LNCaP clone FGC (cell line): ENCODE measurements at regions not wholly inside any gene's neighbourhood (a gene's known extent, or its start where the extent isn't known, plus 50 kb on each side); places are given as distances from the start of the nearest gene placed in this dataset.
"Not testable (repeated sequence)": the region's sequence is repeated elsewhere in the genome, so short reads cannot be mapped to it uniquely, and the experiment has no call there.

Experiments
- DNase-seq: peaks from one replicate; pipeline ENCODE4 v3.0.0-alpha.2; 2011; ENCODE audit warnings: low read depth
- H3K4me3 ChIP-seq: 2 replicates; pipeline ENCODE4 v1.5.1; 2011; ENCODE audit warnings: mild to moderate bottlenecking, low read depth, low read length, control low read depth
- CTCF ChIP-seq: IDR thresholded peaks from 2 replicates; pipeline ENCODE4 v1.5.1; 2012; ENCODE audit warnings: mild to moderate bottlenecking; ENCODE audit not compliant: control insufficient read depth, insufficient read depth; ENCODE audit errors: extremely low read depth

- TF ChIP-seq CTCF, result no peak
- no peak overlapping the region for H3K4me3 ChIP-seq
- peak; percentile 67 for DNase-seq
Measured at GRCh38 chr14:28820677-28821076, 54.1 kb downstream of the FOXG1 start.

GRCh38 chr14:28821993-28822392 is 55.4 kb downstream of the FOXG1 start:
- DNase-seq, result no peak
- no peak for TF ChIP-seq CTCF
- H3K4me3 ChIP-seq, result no peak overlapping the region

GRCh38 chr14:28823245-28823644 is 56.7 kb downstream of the FOXG1 start:
- no peak overlapping the region for H3K4me3 ChIP-seq
- DNase-seq, result no peak
- TF ChIP-seq CTCF, result no peak

- no peak for TF ChIP-seq CTCF
- no peak overlapping the region for H3K4me3 ChIP-seq
- no peak for DNase-seq
Measured at GRCh38 chr14:28830115-28830534, 63.5 kb downstream of the FOXG1 start.

- no peak overlapping the region for H3K4me3 ChIP-seq
- no peak for DNase-seq
- TF ChIP-seq CTCF, result no peak
Measured at GRCh38 chr14:28831126-28831525, 64.5 kb downstream of the FOXG1 start.

- H3K4me3 ChIP-seq, DNase-seq: not testable (repeated sequence)
Measured at GRCh38 chr14:28842569-28842968, 76.0 kb downstream of the FOXG1 start.

GRCh38 chr14:28867571-28867970 is 101.0 kb downstream of the FOXG1 start:
- no peak overlapping the region for H3K4me3 ChIP-seq
- peak; percentile 65 for DNase-seq
- TF ChIP-seq CTCF, result no peak
